K562 (cell line): ENCODE measurements at regions not wholly inside any gene's neighbourhood (a gene's known extent, or its start where the extent isn't known, plus 50 kb on each side); places are given as distances from the start of the nearest gene placed in this dataset.

Source experiments
- CHAMP1 ChIP-seq: fragments of 450-650 bp; IDR thresholded peaks from 2 replicates; pipeline ENCODE4 v1.6.1; 2016; ENCODE audit warnings: mild to moderate bottlenecking
- RAD21 ChIP-seq, 2 experiments: fragments of 250-450 bp in 1 of 2; fragments of 450-650 bp in 1 of 2; sonication (Bioruptor Pico) in 1 of 2; formaldehyde crosslinking in 1 of 2; IDR thresholded peaks in 1 of 2; conservative IDR thresholded peaks in 1 of 2; 2 replicates each; pipeline versions ENCODE4 v1.4.0 to v1.8.0; 2020 to 2022; ENCODE audit warnings: mild to moderate bottlenecking in 2 of 2, moderate library complexity in 1 of 2
- ZNF407 ChIP-seq: fragments of 450-650 bp; IDR thresholded peaks from 2 replicates; pipeline ENCODE4 v1.6.1; 2016; ENCODE audit warnings: low read depth

- TF ChIP-seq CHAMP1 (no peak), RAD21 (CRISPR knock-in tag; conservative IDR thresholded peaks at IDR 0.05 in 1 of 2, IDR thresholded peaks at IDR 0.05 in 1 of 2) (no peak), ZNF407 (no peak)
These were observed 275.5 kb downstream of the ZWINT start for GRCh38 chr10:56085406-56086122.
